Esophagus (tissue), 2 donors: ENCODE measurements at regions not wholly inside any gene's neighbourhood (a gene's known extent, or its start where the extent isn't known, plus 50 kb on each side); places are given as distances from the start of the nearest gene placed in this dataset.

Source experiments
- H3K27ac ChIP-seq, 2 donors: one replicate each; pipeline ENCODE4 v1.5.1; 2013; ENCODE audit warnings: low read depth in 2 of 2, mild to moderate bottlenecking in 2 of 2, inconsistent platforms in 1 of 2, low read length in 1 of 2, moderate library complexity in 1 of 2
- H3K27me3 ChIP-seq, 2 donors: one replicate each; pipeline ENCODE4 v1.6.1; 2013; ENCODE audit warnings: low read length in 2 of 2, control low read depth in 1 of 2, mild to moderate bottlenecking in 1 of 2; ENCODE audit not compliant: insufficient read depth in 2 of 2, control insufficient read depth in 1 of 2
- H3K36me3 ChIP-seq, 2 donors: one replicate each; pipeline ENCODE4 v1.6.1; 2013; ENCODE audit warnings: low read length in 1 of 2; ENCODE audit not compliant: control insufficient read depth in 2 of 2, insufficient read depth in 2 of 2
- H3K4me1 ChIP-seq, 2 donors: one replicate each; pipeline ENCODE4 v1.6.1; 2013; ENCODE audit warnings: low read length in 1 of 2; ENCODE audit not compliant: control insufficient read depth in 2 of 2, insufficient read depth in 2 of 2
- H3K4me3 ChIP-seq, 2 donors: one replicate each; pipeline ENCODE4 v1.5.1; 2013; ENCODE audit warnings: low read length in 2 of 2, mild to moderate bottlenecking in 2 of 2, low read depth in 1 of 2, moderate library complexity in 1 of 2
- H3K9me3 ChIP-seq, 2 donors: one replicate each; pipeline ENCODE4 v1.6.1; 2013; ENCODE audit warnings: mild to moderate bottlenecking in 2 of 2, low read depth in 1 of 2, low read length in 1 of 2, moderate library complexity in 1 of 2; ENCODE audit not compliant: control insufficient read depth in 2 of 2, insufficient read depth in 1 of 2
- WGBS, 2 donors: extraction: QIAGEN DNeasy Blood & Tissue Kit; methylation state at CpG; one replicate each; pipeline ENCODE4 v1.1.7; 2013; 5-methylcytosine and 5-hydroxymethylcytosine counted together
- donor health status: healthy with polysubstance abuse.
- donor health status: Bipolar disorder and iron deficiency.

- Histone ChIP-seq H3K27me3 (no peaks in the 10 kb centered on the region), H3K27ac (no peak overlapping the region), H3K9me3 (no peaks in the 10 kb centered on the region), H3K4me3 (no peak overlapping the region), H3K36me3 (no peaks in the 10 kb centered on the region), H3K4me1 (peaks cover 0 to 4% of the 10 kb centered on the region in 2 donors)
- 88% methylated on average over 11 of the region's 11 CpGs for WGBS, 2 donors
Observed at GRCh38 chr18:8943900-8944870, 158.3 kb upstream of the NDUFV2 start.

DNA sequence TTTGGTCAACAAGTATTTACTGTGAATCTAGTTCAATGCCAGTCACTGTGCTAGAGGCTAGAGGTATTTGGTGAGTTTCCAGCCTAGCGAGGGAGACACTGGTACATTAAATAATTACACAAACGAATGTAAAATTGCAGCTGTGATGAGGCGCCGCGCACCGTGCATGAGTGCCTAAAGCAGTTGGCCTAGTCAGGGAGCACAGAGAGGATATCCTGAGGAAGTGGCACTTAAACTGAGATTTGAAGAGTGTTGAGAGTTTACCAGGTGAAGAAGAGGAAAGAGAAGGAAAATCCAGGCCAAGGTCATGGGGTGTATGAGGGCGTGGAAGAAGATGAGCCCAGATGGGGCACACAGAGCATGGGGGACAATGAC lies 157.6 kb upstream of the NDUFV2 start:
- Histone ChIP-seq H3K36me3 (no peaks in the 10 kb centered on the region), H3K4me1 (peaks cover 0 to 5% of the 10 kb centered on the region in 2 donors), H3K27ac (no peak overlapping the region), H3K9me3 (no peaks in the 10 kb centered on the region), H3K27me3 (no peaks in the 10 kb centered on the region), H3K4me3 (no peak overlapping the region)
- 68 to 74% methylated on average over 7 of the region's 7 CpGs for WGBS, 2 donors

DNA sequence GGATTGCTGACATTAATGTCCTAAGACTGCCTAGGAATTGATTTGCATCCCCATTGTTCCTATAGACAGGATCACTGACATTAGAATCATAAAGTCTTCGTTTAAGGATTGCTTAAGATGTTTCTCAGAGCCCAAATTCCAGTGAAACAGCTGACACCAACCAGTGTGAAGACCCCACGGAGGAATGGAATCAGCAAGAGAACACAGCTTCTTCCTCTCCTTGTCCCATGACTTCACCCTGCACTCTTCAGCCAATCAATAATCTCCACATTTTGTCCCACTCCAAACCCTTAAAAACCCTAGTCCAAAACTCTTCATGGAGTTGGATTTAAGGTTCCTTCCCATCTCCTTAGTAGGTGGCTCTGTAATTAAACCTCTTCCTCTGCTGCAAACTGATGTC lies 157.0 kb upstream of the NDUFV2 start:
- Histone ChIP-seq H3K27ac (no peak overlapping the region), H3K9me3 (no peaks in the 10 kb centered on the region), H3K27me3 (no peaks in the 10 kb centered on the region), H3K36me3 (no peaks in the 10 kb centered on the region), H3K4me3 (no peak overlapping the region), H3K4me1 (peaks cover 0 to 5% of the 10 kb centered on the region in 2 donors)
- WGBS, 2 donors: 37 to 41% methylated on average over 2 of the region's 2 CpGs

DNA sequence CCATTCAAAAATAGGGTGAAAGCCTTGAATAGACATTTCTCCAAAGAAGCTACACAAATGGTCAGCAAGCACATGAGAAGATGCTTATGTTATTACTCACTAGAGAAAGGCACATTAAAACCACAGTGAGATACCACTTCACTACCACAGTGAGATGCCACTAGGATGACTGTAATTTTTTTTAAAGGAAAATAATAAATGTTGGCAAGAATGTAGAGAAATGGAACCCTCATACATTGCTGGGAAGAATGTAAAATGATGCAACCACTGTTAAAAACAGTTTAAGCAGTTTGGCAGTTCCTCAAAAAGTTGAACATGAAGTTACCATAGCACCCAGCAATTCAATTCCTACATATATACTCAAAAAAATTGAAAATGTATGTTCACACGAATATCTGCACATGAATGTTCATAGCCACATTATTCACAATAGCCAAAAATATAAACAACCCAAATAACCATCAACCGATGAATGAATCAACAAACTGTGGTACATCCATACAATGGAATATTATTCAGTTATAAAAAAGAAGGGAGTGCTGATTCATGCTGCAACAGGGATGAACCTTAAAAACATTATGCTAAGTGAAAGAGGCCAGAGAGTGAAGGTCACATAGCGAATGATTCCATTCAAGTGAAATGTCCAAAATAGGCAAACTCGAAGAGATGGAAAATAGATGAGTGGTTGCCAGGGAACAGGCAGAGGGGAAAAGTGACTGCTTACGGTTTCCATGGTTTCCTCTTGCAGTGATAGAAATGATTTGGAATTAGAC lies 156.2 kb upstream of the NDUFV2 start:
- WGBS, 2 donors: 85 to 90% methylated on average over 5 of the region's 5 CpGs
- H3K27me3 ChIP-seq: no peaks in the 10 kb centered on the region
- no peaks in the 10 kb centered on the region for H3K9me3 ChIP-seq
- no peaks in the 10 kb centered on the region for H3K36me3 ChIP-seq
- no peak overlapping the region for H3K27ac ChIP-seq
- no peak overlapping the region for H3K4me3 ChIP-seq
- peaks cover 0 to 5% of the 10 kb centered on the region in 2 donors for H3K4me1 ChIP-seq

DNA sequence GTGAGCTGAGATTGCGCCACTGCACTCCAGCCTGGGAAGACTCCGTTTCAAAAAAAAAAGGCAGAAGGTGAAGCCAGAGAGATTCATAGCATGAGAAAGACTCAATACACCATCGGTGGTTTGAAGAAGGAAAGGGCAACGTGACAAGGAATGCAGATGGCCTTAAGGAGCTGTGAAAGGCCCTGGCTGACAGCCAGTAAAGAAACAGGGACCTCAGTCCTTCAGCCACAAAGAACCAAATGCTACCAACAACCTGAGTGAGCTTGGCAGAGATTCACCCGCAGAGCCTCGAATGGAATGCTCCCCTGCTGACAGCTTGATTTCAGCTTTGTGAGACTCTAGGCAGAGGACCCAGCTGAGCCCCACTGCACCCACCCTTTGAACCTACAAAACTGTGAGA lies 154.9 kb upstream of the NDUFV2 start:
- no peaks in the 10 kb centered on the region for H3K27me3 ChIP-seq
- peaks cover 0 to 5% of the 10 kb centered on the region in 2 donors for H3K4me1 ChIP-seq
- 65 to 69% methylated on average over 6 of the region's 6 CpGs for WGBS, 2 donors
- H3K9me3 ChIP-seq: no peaks in the 10 kb centered on the region
- no peak overlapping the region for H3K4me3 ChIP-seq
- H3K27ac ChIP-seq: no peak overlapping the region
- no peaks in the 10 kb centered on the region for H3K36me3 ChIP-seq

- peaks cover 0 to 5% of the 10 kb centered on the region in 2 donors for H3K4me1 ChIP-seq
- peak overlapping the region in 1 of 2 donors; percentile 69 for H3K27ac ChIP-seq
- H3K27me3 ChIP-seq: no peaks in the 10 kb centered on the region
- H3K4me3 ChIP-seq: no peak overlapping the region
- 83 to 88% methylated on average over 6 of the region's 6 CpGs for WGBS, 2 donors
- H3K9me3 ChIP-seq: no peaks in the 10 kb centered on the region
- H3K36me3 ChIP-seq: no peaks in the 10 kb centered on the region
Observed at GRCh38 chr18:8948011-8948410, 154.5 kb upstream of the NDUFV2 start.

DNA sequence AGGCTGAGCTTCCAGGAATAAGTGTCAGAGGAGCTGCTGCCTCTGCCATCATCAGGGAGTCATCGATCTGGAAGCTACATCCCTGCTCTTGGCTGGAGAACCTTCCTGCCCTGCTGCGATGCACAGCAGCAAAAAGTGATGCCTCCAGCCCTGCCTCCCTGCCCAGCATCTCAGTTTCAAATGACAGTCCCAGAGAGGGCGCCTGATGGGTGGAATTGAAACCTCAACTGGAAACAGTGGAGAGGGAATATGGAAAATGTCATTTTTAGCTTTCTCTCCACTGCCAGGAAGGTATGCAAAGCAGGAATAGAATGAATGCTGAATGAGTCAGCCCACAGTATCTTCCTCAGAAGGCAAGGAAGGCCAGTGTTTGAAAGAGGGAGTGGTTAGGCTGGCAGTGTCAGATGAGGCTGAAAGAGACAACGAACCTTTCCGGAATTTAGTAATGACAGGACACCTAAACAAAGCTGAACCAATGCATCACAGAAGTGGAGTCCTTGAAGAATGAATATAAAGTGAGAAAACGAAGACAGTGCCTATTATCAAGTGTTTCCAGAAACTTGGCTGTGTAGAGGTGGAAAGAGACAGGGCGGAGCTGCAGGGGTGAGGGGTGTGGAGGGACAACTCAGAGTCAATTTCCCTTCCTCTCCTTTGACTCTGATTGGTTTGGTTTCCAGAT lies 153.9 kb upstream of the NDUFV2 start:
- Histone ChIP-seq H3K9me3 (no peaks in the 10 kb centered on the region), H3K27ac (peak overlapping the region in 1 of 2 donors; percentile 69), H3K4me1 (peaks cover 0 to 5% of the 10 kb centered on the region in 2 donors), H3K36me3 (no peaks in the 10 kb centered on the region), H3K27me3 (no peaks in the 10 kb centered on the region), H3K4me3 (no peak overlapping the region)
- 30 to 42% methylated on average over 7 of the region's 7 CpGs for WGBS, 2 donors

DNA sequence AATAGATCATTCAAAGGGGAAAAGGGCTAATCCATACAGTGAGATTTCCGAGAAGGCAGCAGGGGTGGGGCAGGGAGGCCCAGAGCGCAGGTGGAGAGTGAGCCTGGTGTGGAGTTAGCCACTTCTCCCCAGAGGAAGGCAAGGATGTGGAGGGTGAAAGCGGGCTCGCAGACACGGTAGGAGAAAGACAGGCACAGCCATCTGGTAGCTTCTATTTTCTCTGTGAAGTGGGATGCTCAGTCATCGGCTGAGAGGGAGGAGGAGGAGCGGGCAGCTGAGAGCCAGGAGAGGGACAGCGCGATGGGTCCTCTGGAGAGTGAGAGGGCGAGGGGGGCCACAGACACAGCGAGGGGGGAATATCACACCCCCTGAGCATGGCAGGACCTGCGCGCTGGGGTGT lies 153.3 kb upstream of the NDUFV2 start:
- H3K4me3 ChIP-seq: no peak overlapping the region
- no peaks in the 10 kb centered on the region for H3K27me3 ChIP-seq
- 26 to 55% methylated on average over 11 to 13 of the region's 13 CpGs for WGBS, 2 donors
- no peaks in the 10 kb centered on the region for H3K9me3 ChIP-seq
- peaks cover 0 to 5% of the 10 kb centered on the region in 2 donors for H3K4me1 ChIP-seq
- peak overlapping the region in 1 of 2 donors; percentile 43 for H3K27ac ChIP-seq
- H3K36me3 ChIP-seq: no peaks in the 10 kb centered on the region

DNA sequence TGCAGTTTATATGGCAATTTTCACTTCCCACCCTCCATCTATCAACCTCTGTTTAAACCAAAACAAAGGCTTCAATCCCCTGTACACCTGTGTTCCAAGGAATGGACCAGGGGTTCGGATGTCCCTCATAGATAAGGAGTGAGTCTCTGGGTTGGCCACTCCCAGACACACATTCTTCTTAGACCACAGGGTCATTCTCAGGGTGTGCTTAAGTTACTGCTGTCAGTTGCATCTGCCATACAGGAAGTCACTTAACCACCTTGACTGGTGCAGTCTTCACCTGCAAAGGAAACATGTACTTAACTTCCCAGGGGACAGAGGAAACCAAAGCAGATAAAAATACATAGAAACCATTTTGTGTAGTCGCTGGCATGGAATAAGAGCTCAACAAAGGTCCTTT lies 151.0 kb upstream of the NDUFV2 start:
- no peak overlapping the region for H3K27ac ChIP-seq
- H3K27me3 ChIP-seq: no peaks in the 10 kb centered on the region
- 57 to 81% methylated on average over 2 of the region's 2 CpGs for WGBS, 2 donors
- no peaks in the 10 kb centered on the region for H3K36me3 ChIP-seq
- no peak overlapping the region for H3K4me3 ChIP-seq
- H3K4me1 ChIP-seq: peaks cover 0 to 5% of the 10 kb centered on the region in 2 donors
- no peaks in the 10 kb centered on the region for H3K9me3 ChIP-seq
